CD4-positive, alpha-beta T cell treated with Interleukin-6 at 100 ng/mL for 8 hours (primary cell): ENCODE measurements at regions not wholly inside any gene's neighbourhood (a gene's known extent, or its start where the extent isn't known, plus 50 kb on each side); places are given as distances from the start of the nearest gene placed in this dataset.
"Not testable (repeated sequence)": the region's sequence is repeated elsewhere in the genome, so short reads cannot be mapped to it uniquely, and the experiment has no call there.

Source experiments
- DNase-seq: peaks from one replicate; pipeline ENCODE4 v3.0.0-alpha.2; 2020; ENCODE audit warnings: mixed read lengths, low spot score

DNA sequence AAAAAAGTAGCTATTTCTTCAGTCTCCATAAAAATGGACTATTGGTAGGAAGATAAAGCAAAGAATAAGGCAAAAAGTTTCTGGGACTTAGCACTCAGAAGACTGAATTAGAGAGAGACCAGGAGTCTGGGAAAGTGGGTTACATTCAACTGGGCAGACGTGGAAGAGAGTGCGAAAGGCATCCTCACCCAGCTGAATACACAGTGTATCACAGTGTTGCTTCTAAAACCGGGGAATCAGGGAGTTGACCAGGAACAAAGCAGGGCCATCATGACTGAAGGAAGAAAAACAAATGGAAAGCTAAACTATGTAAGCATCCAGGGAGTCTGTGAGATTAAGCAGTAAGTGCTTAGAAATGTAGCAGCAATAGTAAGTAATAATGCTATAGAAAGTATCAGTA is 452.9 kb upstream of the MAN1A1 start:
- DNase-seq, result no peak

DNA sequence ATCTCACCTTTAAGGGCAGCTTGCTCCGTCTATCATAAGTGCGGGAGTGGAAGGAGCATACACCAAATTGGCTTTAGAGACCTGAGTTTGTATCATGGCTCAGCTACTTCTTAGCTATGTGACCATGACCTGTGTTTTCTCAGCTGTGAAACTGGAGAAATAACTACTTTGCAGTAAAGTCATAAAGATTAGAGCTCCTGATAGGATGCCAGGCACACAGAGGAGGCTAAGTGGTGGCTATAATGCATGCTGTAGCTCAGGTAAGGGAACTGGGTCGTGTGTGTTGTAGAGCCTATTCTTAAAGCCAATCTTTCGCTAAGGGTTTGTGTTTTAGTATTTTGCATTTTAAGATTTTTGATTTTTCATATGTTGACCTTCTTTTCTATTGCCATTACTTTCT is 451.5 kb upstream of the MAN1A1 start:
- DNase-seq, result no peak

DNA sequence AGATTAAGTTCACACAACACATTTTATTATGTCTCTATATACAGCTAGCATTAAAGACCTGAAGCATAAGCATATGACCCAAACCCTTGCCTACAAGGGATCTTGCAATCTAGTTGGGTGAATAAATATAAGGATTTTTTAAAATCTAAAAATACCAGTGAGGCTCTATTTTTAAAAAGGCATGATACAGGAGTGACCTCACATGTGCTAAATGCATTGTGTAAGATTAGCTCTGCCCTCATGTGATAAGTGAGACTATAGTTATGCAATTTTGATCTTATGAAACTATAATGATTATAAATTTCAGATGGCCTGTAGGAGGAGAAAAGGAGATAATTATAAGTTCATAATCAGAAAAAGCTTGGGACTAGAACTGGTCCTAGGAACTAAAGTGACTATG is 451.0 kb upstream of the MAN1A1 start:
- no peak for DNase-seq

DNA sequence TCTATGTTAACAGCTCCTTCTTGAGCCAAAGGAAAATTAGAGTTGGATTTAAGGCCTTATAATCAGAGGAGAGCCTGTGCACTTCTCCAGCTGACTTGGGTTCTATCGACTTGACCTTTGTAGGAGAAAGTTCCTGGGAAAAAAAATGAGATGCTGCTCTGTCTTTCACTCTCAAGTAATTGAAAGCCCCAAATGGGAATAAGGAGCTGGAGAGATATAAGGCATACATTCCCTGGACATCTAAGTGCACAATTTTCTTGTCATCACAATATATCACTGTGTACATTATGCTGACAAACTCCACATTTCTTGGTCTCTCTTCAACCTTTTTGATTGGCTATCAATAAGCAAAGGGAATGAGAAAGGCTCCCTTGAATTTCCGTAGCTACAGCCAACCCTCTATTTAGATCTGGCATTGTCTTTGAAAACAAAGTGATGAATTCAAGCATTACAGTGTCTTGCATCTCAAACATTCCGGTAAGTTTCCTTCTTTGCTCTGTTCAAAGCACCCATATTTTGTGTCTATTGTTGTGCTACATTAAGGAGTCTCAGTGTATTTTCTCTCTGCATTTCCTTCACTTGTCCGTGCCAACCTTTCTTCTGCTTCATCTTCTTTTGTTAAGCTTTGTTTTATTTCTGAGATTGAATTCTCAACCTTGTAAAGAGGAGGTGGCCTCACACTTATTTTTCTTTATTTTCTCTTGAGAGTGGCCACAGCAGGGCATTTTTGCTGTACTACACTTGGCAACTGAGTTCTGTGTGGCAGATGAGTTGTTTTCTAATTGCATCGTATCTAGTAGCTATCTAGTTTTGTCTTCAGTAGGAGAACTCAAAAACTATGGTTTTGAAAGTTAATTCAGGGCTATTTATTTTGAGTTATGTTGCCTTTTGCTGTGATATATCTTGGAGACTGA is 450.3 kb upstream of the MAN1A1 start:
- no peak for DNase-seq

DNA sequence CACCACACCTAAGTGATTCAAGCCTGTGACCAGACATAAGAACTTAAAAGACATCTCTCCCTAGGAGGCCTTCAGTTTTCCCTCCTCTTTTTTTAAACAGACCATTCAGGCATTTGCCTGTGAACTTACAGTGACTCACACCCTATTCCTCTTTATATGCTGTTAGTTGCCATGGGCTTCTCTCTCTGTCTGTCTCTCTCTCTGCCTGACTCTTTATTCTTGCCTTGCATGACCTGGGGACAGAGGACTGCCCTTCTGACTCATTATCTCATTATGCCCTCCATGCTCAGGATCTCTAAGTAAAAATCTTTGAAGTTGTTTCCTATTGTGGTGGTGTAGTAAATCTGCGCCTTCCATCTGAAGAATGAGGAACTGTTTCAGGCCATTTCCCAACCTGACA is 442.2 kb upstream of the MAN1A1 start:
- no peak for DNase-seq

DNA sequence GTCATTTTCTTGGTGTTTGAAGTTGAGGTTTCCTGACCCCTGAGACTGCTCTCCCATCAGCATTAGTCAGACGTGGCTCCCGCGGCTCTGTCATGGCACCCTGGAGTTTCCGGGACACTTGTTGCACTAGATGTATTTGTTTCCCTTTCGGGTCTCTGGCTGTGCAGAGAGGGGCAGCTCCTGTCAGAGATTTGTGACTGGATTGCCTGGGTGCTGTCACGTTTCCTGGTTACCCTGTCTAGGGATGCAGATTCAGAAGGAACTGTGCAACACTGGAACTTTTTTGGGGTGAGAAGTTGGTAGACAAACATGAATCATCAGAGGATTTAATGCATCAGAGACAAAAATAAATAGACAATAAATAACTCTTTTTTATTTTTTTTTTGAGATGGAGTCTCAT is 431.8 kb upstream of the MAN1A1 start:
- no peak for DNase-seq

DNA sequence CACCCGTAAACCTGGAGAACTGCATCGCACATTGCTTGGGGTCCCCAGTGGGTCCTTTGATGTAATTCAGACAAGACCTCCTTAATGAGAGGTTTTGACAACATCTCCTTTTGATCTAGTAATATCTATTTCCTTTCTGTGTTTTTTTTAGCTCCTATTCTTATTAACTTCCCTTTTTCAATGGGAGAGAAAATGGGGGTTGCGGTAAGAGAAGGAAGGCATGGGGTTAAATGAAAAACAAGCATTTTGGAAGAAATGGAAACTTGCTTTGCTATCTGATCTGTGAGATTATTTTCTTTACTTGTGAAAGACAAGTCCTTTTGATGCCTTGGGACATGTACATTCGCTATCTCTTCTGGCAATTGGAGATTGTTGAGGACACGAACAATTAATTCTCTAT is 418.6 kb upstream of the MAN1A1 start:
- no peak for DNase-seq

DNA sequence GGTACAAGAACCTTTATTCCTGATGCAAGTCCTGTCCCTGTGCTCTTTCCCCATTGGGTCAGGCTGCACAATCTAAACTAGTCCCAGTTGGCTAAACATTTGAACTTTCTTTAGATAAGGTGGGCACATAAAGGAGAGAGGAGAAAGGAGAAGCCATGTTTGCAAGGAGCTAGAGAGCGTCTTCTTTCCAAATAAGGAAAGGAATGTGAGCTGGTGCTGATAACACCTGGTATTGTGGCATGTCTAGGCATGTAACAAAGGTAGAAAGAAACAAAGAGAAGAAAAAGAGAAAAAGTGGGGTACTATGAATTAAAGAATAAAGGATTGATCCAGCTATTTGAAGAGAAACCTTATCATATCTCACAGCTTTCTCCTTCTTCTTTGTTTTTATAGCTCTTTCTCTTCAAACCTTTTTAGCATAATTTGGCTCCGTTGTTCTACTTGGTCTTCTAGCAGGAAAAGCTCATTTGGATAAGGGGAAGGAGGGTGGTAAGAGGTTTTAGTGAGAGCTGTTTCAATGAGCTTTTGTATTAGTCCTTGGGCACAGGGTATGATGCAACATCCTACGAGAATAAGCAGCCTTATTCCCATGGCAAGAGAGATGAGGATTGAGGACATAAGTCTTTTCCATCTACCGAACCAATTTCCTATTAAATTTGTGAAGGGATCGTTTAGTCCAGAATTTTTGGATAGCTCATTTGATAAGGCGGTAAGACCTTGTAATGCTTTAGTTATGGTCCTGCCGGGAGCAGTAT is 415.5 kb upstream of the MAN1A1 start:
- no peak for DNase-seq

DNA sequence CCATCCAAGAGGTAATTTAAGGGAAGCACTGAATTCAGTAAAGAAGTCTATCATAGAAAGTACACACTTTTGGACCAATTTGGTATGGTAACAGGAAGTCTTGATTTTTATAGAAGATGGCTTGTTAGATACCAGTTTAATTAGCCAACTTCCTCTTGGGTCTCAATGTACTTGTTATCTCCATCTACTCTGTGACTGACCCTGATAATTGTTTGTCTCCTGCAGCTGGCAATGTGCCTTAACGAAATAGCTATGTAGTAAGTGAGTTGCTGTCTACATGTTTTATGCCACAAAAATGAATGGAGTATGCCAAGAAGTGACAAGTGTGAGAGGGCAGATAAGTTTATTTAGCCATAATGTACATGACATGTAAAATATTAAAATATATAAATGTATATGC is 410.5 kb upstream of the MAN1A1 start:
- DNase-seq, result no peak

DNA sequence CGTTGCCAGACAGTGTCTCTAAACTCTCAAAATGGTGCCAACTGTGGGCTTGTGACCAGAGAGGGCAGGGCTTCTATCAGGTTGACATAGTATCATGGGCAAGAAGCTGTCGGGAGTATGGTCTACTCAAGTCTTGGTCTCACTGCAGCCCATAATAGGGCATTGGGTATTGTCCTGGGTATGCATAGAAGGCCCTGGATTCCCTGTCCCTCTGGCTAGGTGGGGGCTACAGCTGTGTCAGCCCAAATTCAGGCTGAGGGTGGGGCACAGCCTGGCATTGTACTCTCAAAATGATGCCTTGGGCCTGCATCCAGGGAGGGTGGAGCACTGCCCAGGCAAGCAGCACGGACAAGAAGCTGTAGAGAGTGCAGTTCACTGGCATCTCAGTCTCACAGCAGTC is 408.8 kb upstream of the MAN1A1 start:
- no peak for DNase-seq

DNA sequence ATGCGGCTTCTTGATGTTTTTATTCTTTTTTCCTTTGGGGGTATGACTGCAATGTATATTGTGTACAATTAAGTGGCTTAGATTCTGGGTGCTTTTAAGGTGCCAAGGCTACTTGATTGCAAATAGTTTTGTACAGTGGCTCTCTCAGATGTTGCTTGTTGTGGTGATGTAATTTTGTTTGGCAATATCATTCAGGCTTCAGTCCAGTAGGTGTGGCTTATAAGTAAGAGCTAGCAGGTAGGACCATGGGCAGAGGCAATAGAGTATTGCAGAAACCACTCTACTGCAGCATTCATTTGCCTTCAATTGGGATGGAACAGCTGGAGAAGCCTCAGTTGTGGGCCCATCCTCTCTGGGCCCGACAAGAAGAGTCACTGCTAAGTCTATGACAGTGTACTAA is 407.9 kb upstream of the MAN1A1 start:
- DNase-seq, result no peak

DNA sequence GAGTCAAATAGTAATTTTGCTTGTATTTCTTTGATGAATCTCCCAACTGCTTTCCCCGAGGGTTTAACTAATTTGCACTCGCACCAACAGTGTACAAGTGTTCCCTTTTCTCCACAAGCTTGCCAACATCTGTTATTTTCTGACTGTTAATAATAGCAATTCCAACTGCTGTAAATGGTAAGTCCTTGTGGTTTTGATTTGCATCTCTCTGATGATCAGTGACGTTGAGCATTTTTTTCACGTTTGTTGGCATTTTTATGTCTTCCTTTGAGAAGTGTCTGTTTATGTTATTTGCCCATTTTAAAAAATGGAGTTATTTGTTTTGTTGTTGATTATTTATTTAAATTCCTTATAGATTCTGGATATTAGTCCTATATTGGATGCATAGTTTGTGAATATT is 399.8 kb upstream of the MAN1A1 start:
- DNase-seq, result no peak

DNA sequence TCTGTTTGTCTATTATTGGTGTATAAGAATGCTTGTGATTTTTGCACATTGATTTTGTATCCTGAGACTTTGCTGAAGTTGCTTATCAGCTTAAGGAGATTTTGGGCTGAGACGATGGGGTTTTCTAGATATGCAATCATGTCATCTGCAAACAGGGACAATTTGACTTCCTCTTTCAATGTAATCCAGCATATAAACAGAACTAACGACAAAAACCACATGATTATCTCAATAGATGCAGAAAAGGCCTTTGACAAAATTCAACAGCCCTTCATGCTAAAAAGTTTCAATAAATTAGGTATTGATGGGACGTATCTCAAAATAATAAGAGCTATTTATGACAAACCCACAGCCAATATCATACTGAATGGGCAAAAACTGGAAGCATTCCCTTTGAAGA is 399.0 kb upstream of the MAN1A1 start:
- not testable (repeated sequence) for DNase-seq

DNA sequence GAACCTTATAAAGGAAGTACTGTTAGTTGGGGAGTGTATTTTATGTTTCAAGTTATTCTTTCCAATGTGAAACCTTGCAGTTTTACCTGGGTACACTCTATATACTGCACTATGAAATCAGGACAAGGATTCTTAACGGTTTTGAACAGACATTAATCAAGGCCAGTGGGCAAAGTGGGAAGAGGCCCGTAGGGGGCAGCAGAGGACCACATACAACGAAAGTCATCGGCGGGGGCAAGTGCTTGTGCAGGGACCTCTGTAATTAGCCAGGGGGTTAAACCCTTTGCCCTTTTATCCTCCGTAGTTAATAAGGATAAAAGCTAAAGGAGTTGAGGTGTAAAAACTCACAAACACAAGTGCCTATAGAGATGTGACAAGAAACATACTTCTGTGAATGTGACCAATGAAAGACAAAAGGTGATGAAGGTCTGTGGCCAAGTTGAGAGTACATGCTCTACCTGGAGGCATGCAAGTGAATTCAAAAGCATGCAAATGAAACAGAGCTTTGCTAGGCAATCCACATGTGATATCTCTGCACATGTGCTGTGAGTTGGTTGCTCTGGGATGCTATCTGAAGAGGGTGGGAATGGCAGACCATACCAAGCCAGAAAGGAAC is 392.7 kb upstream of the MAN1A1 start:
- peak; percentile 17 for DNase-seq

DNA sequence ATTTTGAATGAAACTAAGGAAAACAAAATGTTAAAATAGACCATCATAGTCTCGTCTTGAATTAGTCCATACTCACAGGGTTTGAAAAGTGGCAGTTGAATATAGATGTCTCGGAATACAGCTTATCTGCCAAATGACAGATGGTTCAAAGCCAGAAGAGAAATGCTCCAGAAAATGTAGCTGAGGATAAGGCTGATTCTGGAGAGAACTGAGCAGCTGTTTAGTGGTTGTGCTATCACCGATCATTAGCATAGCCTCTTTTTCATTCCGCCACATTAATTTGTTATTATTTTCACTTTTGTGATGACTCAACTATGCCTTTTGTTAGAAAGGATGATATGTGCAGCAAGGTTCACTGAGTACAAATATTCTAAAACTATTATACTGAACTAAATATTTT is 390.2 kb upstream of the MAN1A1 start:
- no peak for DNase-seq

DNA sequence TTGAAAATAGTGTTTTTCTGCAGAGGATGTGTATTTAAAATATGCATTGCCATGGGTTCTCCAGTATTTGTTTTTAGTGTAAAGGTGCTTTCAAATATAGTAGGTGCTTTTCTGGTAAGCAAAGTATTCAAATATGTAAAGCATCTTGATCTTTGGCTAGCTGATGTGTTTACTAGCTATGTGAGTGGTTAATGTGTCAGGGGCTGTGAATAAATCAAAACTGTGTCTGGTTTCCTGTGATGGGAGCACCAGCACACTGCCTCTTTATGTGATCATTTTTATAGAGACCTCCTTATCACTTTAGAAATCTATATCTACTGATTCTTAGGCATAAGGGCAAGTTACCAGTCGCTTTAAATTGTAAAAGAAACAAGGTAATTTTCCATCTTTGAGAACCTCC is 388.9 kb upstream of the MAN1A1 start:
- no peak for DNase-seq

DNA sequence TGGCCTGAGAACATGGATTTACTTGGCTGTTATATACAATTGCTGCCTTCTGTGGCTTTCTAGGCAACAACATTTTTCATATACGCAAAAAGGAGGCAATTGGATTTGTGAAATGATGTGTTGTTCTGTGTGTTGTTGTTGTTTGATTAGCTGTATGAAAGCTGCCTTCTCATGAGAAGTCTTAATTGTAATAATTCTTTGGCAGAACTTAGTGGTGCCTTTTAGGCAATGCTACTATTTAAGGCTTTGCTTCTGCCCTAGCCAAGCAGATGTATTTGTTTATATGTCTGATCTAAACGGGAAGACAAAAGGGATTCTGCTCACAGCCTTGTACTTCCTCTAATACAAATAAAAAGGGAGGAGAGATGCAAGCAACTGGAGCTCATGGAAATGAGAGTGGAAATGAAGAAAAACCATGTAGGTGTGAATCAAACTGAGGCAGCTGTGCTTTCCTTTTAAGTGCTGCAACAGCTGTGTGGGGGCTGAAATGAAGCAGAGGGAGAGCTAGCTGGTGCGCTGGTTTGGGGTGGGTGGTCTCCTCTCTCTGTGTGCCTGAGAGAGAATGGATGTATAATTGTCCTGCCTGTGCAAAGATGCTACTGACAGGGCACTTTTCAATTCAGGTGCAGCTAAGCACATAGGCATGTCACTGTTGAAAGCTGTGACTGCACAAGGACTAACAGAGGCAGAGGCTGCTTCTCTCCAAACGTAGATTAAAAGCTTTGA is 386.9 kb upstream of the MAN1A1 start:
- DNase-seq, result no peak

DNA sequence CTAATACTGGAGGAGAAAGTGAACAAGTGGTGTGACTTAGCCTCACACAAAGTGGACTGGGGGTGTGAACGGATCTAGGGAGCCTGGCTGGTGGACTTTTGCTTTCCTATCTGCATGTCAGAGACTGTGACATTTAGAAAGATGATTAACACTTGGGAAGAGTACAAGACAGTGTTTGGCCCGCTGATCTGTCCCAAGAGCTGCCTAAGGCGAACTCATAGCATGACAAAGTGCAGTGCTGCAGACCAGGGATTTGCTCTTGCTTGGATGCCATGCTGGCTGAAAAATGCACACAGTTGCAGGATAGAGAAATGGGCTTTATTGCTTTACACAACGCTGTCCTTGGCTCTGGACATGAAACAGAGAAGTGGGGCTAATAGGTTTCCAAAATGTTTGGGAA is 386.0 kb upstream of the MAN1A1 start:
- DNase-seq, result no peak

DNA sequence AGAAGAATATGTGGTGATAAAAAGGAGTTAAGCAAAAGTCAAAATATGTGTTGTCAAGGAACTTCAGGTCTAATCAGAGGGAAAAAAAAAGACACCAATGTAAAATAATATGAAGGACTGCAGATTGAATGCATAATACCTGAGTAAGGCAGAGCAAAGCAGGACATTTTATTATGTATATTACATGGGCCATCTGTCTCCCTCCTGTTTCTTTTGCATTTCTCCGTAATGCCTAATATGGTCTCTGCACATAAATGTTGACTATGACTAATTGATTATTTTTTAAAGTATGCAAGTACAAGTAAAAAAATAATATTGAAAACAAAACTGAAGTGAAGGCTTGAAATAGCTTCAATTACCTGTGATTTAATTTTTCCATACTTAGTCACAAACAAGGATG is 384.7 kb upstream of the MAN1A1 start:
- DNase-seq, result no peak

DNA sequence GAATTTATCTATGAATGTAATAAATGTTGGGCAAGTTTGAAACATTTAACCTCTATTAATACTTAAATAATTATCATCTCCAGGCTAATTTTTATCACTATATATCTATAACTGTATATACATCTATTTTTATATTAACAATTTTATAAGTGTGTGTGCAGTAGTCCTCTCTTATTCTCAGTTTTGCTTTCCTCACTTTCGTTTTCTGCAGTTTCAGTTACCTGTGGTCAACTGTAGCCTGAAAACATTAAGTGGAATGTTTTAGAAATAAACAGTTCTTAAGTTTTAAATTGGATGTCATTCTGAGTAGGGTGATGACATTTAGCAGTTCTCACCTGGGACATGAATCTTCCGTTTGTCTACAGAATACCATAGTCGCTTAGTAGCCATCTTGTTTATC is 379.4 kb upstream of the MAN1A1 start:
- DNase-seq, result no peak

DNA sequence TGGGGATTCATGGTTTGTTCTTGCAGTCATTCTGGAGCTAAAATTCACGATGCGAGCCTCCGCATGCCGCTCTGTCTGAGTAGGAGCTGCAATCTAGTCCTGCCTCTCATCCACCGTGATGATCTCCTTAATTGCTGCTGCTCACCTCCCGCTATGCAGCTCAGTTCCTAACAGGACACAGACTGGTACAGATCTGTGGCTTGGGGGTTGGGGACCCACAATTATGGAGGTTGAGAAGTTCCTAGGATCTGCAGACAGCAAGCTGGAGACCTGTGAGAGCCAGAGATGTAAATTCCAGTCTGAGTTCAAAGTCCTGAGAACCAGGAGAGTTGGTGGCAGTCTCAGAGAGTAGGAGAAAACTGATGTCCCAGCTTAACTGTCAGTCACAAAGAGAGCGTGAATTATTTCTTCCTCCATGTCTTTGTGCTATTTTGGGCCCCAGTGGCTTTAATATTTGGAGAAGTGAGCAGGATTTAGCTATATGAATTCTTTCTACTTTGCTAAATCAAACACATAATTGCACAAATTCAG is 378.7 kb upstream of the MAN1A1 start:
- no peak for DNase-seq
